ENCODE measurements at regions not wholly inside any gene's neighbourhood (a gene's known extent, or its start where the extent isn't known, plus 50 kb on each side); places are given as distances from the start of the nearest gene placed in this dataset.

- Histone ChIP-seq H3K27ac (no peak overlapping the region), H3K36me3 (no peaks in the 10 kb centered on the region), H3K4me3 (no peak overlapping the region), H3K4me1 (no peaks in the 10 kb centered on the region), H3K9me3 (no peaks in the 10 kb centered on the region), H3K27me3 (no peaks in the 10 kb centered on the region)
- intact Hi-C loops (cut with DNase I) = no loop called here
- FAIRE-seq (no peak), ATAC-seq (no peak), DNase-seq (no peak)
- no peak for TF ChIP-seq CTCF (IDR thresholded peaks at IDR 0.05)
- 51 to 68% methylated on average over 10 of the region's 10 CpGs for WGBS, 2 donors
Measured at GRCh38 chr2:238567996-238568395, 141.3 kb downstream of the ASB1 start.

- intact Hi-C loops (cut with DNase I) = no loop called here
- 69 to 77% methylated on average over 27 of the region's 27 CpGs for WGBS, 2 donors
- DNase-seq = no peak
- TF ChIP-seq CTCF (IDR thresholded peaks at IDR 0.05) = no peak
- no peak overlapping the region for H3K27ac ChIP-seq
- H3K4me3 ChIP-seq = no peak overlapping the region
- no peaks in the 10 kb centered on the region for H3K4me1 ChIP-seq
- no peak for FAIRE-seq
- H3K36me3 ChIP-seq = no peaks in the 10 kb centered on the region
- no peaks in the 10 kb centered on the region for H3K9me3 ChIP-seq
- no peaks in the 10 kb centered on the region for H3K27me3 ChIP-seq
- no peak for ATAC-seq
Measured at GRCh38 chr2:238568455-238569440, 142.0 kb downstream of the ASB1 start.

- H3K36me3 ChIP-seq = no peaks in the 10 kb centered on the region
- DNase-seq (no peak), ATAC-seq (no peak), FAIRE-seq (no peak)
- no peak for TF ChIP-seq CTCF (IDR thresholded peaks at IDR 0.05)
- no peak overlapping the region for H3K4me3 ChIP-seq
- no peaks in the 10 kb centered on the region for H3K27me3 ChIP-seq
- 72 to 81% methylated on average over 23 to 25 of the region's 25 CpGs for WGBS, 2 donors
- H3K9me3 ChIP-seq = no peaks in the 10 kb centered on the region
- intact Hi-C loops (cut with DNase I) = no loop called here
- no peaks in the 10 kb centered on the region for H3K4me1 ChIP-seq
- H3K27ac ChIP-seq = no peak overlapping the region
Measured at GRCh38 chr2:238569507-238570195, 142.9 kb downstream of the ASB1 start.

- no peak for TF ChIP-seq CTCF (IDR thresholded peaks at IDR 0.05)
- no peaks in the 10 kb centered on the region for H3K27me3 ChIP-seq
- no peaks in the 10 kb centered on the region for H3K9me3 ChIP-seq
- DNase-seq (no peak), ATAC-seq (no peak), FAIRE-seq (no peak)
- no peak overlapping the region for H3K27ac ChIP-seq
- no peak overlapping the region for H3K4me3 ChIP-seq
- no peaks in the 10 kb centered on the region for H3K4me1 ChIP-seq
- WGBS, 2 donors = 68 to 77% methylated on average over 10 of the region's 10 CpGs
- intact Hi-C loops (cut with DNase I) = no loop called here
- no peaks in the 10 kb centered on the region for H3K36me3 ChIP-seq
Measured at GRCh38 chr2:238570391-238570790, 143.7 kb downstream of the ASB1 start.

Data from pancreas (tissue), 10 donors.